ENCODE measurements at regions not wholly inside any gene's neighbourhood (a gene's known extent, or its start where the extent isn't known, plus 50 kb on each side); places are given as distances from the start of the nearest gene placed in this dataset.
"Not testable (repeated sequence)": the region's sequence is repeated elsewhere in the genome, so short reads cannot be mapped to it uniquely, and the experiment has no call there.

DNA sequence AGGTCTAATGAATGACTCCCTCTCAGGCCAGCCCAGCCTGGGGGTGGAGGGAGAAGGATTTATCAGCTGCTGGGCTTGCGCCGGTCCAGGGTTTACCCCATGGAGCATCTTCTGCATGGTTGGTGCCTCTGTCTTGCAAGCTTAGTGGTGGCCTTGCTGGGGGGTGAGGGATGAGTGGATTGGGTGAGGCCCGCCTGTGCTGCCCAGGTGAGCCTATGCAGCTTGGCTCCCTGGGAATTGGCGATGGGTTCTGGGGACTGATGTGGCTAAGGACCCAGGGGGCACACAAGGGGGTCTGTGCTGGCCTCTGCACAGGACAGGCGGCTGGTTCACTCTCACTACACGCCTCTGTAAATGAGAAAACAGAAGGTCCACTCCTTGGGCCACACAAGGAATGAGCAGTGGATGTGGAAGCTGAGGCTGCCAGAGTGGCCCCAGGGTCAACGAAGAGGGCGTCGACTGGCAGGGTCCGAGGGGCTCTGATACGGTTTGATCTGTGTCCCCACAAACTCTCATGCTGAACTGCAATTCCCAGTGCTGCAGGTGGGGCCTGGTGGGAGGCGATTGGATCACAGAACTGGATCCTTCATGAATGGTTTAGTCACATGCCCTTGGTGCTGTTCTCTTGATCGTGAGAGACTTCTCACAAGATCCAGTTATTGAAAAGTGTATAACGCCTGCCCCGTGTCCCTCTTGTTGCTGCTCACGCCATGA is 151.6 kb upstream of the HDAC4 start:
- no peak overlapping the region for H3K4me3 ChIP-seq (ENCODE audit: control insufficient read depth, low read depth, low read length)
- DNase-seq (ENCODE audit: low read depth), result no peak
- TF ChIP-seq, protein P1, sequence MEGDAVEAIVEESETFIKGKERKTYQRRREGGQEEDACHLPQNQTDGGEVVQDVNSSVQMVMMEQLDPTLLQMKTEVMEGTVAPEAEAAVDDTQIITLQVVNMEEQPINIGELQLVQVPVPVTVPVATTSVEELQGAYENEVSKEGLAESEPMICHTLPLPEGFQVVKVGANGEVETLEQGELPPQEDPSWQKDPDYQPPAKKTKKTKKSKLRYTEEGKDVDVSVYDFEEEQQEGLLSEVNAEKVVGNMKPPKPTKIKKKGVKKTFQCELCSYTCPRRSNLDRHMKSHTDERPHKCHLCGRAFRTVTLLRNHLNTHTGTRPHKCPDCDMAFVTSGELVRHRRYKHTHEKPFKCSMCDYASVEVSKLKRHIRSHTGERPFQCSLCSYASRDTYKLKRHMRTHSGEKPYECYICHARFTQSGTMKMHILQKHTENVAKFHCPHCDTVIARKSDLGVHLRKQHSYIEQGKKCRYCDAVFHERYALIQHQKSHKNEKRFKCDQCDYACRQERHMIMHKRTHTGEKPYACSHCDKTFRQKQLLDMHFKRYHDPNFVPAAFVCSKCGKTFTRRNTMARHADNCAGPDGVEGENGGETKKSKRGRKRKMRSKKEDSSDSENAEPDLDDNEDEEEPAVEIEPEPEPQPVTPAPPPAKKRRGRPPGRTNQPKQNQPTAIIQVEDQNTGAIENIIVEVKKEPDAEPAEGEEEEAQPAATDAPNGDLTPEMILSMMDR (conservative IDR thresholded peaks at IDR 0.05; ENCODE audit: control insufficient read depth, insufficient read depth, low read depth, low read length), result no peak

DNA sequence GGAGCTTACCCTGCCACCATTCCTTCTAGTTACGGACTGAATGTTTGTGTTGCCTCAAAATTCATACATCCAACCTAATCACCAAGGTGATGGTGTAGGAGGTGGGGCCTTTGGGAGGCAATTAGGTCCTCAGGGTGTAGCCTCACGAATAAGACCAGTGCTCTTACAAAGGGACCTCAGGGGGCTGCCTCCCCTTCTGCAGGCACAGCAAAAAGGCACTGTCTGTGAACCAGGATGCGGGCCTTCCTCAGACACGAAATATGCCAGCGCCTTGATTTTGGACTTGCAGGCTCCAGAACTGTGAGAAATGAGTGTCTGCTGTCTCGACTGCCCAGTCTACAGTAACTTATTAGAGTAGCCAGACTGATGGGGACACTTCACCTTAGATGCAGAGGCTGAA is 150.4 kb upstream of the HDAC4 start:
- TF ChIP-seq, protein P1 (conservative IDR thresholded peaks at IDR 0.05; ENCODE audit: control insufficient read depth, insufficient read depth, low read depth, low read length), result no peak
- no peak for DNase-seq (ENCODE audit: low read depth)
- no peak overlapping the region for H3K4me3 ChIP-seq (ENCODE audit: control insufficient read depth, low read depth, low read length)

DNA sequence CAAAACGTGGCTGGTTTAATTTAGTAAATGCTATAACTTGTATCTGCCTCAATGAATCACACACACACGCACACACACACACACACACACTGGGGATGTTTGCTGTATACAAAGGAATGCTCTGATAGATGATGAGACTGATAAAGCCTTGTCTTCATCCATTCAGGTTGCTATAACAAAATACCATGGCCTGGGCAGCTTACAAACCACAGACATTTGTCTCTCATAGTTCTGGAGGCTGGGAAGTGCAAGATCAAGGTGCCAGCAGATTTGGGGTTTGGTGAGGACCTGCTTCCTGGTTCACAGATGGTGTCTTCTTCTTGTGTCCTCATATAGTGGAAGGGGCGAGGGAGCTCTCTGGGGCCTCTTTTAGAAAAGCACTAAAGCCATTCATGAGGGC is 149.5 kb upstream of the HDAC4 start:
- no peak overlapping the region for H3K4me3 ChIP-seq (ENCODE audit: control insufficient read depth, low read depth, low read length)
- DNase-seq (ENCODE audit: low read depth), result no peak
- TF ChIP-seq, protein P1 (conservative IDR thresholded peaks at IDR 0.05; ENCODE audit: control insufficient read depth, insufficient read depth, low read depth, low read length), result no peak

DNA sequence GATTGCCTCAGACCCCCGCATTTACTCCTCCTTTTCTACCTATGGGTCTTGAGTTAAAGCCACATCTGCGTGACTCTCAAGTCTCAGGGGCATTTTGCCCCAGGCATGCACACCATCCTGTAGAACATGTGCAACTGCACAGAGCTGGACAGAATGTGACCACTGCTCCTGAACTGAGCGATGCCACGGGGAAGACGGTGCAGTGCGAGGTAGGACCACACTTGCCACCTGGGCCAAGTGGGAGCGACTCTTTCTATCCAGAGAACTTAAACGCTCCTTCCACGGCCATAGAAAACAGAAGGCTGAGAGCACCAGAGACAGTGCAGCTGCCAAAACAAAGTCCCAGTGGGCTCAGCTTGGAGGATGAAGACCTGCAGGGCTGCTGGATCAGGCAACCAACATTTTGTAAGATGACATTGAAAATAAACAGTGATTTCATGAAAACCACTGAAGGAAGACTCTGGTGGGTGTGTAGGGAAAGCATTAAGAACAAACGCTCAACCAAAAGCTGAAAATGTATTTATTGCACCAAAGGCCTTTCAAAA is 149.0 kb upstream of the HDAC4 start:
- no peak for DNase-seq (ENCODE audit: low read depth)
- TF ChIP-seq, protein P1 (conservative IDR thresholded peaks at IDR 0.05; ENCODE audit: control insufficient read depth, insufficient read depth, low read depth, low read length), result no peak
- no peak overlapping the region for H3K4me3 ChIP-seq (ENCODE audit: control insufficient read depth, low read depth, low read length)

DNA sequence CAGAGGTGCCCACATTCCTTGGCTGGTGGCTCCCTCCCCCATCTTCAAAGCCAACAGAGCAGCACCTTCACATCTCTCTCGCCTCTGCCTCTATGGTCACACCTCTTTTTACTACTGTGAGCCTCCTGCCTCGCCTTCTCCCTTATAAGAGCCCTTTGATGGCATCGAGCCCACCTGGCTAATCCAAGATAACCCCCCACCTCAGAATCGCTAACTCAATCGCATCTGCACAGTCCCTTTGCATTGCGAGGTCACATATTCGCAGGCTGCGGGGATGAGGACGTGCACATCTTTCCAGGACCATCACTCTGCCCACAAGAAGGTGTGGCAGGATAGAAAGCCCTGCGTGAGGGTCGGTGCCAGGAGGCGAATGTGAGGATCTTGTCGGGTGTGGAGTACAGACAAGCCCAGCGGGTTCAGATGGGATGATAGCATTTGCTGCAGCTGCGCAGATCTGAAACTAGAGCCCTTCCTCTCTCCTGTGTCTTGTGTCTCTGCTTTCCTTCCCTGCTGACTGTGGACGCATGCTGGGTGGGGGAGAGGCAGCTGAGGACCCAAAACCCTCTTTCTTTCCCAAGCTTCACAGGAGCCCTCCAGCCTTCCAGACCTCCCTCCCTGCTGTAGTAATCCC is 148.3 kb upstream of the HDAC4 start:
- TF ChIP-seq, protein P1 (conservative IDR thresholded peaks at IDR 0.05; ENCODE audit: control insufficient read depth, insufficient read depth, low read depth, low read length), result no peak
- DNase-seq (ENCODE audit: low read depth), result no peak
- H3K4me3 ChIP-seq (ENCODE audit: control insufficient read depth, low read depth, low read length), result no peak overlapping the region

DNA sequence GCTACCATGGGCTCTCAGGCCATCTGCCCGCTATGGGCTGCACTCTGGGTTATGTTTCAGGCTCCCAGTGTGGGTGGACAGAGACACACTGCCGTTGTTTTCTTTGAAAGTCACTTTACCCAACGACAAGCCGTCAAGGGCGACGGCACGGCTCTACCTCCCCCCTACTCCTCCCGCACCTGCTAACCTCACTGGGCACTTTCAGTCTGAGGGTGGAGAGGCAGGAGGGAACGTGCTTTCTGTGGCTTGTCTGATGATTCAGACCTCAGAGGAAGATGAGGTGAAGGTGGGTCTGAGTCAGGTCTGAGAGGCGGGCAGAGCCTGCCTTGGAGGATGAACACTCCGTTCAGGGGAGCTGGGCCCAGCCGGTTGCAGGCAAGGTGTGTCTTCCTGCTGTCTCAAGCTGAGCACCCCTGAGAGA is 147.6 kb upstream of the HDAC4 start:
- no peak overlapping the region for H3K4me3 ChIP-seq (ENCODE audit: control insufficient read depth, low read depth, low read length)
- no peak for DNase-seq (ENCODE audit: low read depth)
- TF ChIP-seq, protein P1 (conservative IDR thresholded peaks at IDR 0.05; ENCODE audit: control insufficient read depth, insufficient read depth, low read depth, low read length), result no peak

DNA sequence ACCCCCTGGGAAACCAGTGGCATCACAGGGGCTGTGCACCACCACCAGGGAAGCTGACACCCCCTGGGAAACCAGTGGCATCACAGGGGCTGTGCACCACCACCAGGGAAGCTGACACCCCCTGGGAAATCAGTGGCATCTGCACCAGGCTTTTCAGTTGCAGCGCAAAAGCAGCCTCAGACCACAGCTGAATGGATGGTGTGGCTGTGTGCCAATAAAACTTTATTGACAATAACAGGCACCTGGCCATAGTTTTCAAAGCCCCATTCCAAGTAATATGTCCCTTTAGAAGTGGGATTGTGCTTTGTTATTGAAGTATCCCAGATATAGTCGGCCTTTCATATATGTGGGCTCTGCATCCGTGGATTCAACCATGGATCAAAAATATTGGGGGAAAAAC is 146.3 kb upstream of the HDAC4 start:
- not testable (repeated sequence) for DNase-seq (ENCODE audit: low read depth); H3K4me3 ChIP-seq (ENCODE audit: control insufficient read depth, low read depth, low read length)
